ENCODE measurements at regions not wholly inside any gene's neighbourhood (a gene's known extent, or its start where the extent isn't known, plus 50 kb on each side); places are given as distances from the start of the nearest gene placed in this dataset.

- Histone ChIP-seq H2AK5ac (ENCODE audit: low read depth, low read length) (no peak overlapping the region), H3K27ac (ENCODE audit: low read depth, low read length) (no peak overlapping the region), H3K4me3 (ENCODE audit: extremely low read depth in 1 of 4, insufficient read depth in 2 of 4, low read depth in 3 of 4, low read length in 4 of 4) (no peak overlapping the region), H2BK12ac (ENCODE audit: low read depth, low read length) (no peak overlapping the region), H3K23me2 (ENCODE audit: low read depth, low read length) (no peaks in the 10 kb centered on the region), H3K79me2 (ENCODE audit: control insufficient read depth in 1 of 2, insufficient read depth in 2 of 2, low read length in 2 of 2) (no peaks in the 10 kb centered on the region), H3K14ac (ENCODE audit: insufficient read length) (no peak overlapping the region), H3K18ac (ENCODE audit: extremely low read depth, low read length) (no peak overlapping the region), H3K4ac (replicated peaks; ENCODE audit: insufficient read length, low read depth, low read length) (no peak overlapping the region), H2BK20ac (ENCODE audit: low read length) (no peak overlapping the region), H3K79me1 (ENCODE audit: low read depth, low read length) (no peaks in the 10 kb centered on the region), H4K5ac (ENCODE audit: insufficient read length, low read depth, low read length) (no peak overlapping the region), H3K23ac (ENCODE audit: insufficient read length) (no peak overlapping the region), H3K9me3 (ENCODE audit: insufficient read depth in 2 of 2, low read depth in 1 of 2, low read length in 1 of 2) (no peaks in the 10 kb centered on the region), H4K20me1 (replicated peaks in 1 of 2; ENCODE audit: control insufficient read depth in 1 of 2, insufficient read depth in 2 of 2, low read length in 2 of 2) (no peaks in the 10 kb centered on the region), H3K9ac (replicated peaks in 1 of 4; ENCODE audit: extremely low read depth in 1 of 4, low read depth in 3 of 4, low read length in 3 of 4) (no peak overlapping the region), H4K8ac (ENCODE audit: extremely low read depth, insufficient read depth, low read length) (no peak overlapping the region), H3K56ac (replicated peaks; ENCODE audit: insufficient read length, low read depth, low read length) (no peak overlapping the region), H3K4me1 (replicated peaks in 1 of 4; ENCODE audit: control insufficient read depth in 3 of 4, insufficient read depth in 4 of 4, low read length in 3 of 4) (no peaks in the 10 kb centered on the region), H2BK15ac (ENCODE audit: low read length) (no peak overlapping the region), H4K91ac (replicated peaks; ENCODE audit: insufficient read length, low read length) (no peak overlapping the region), H3K36me3 (ENCODE audit: control insufficient read depth in 2 of 4, insufficient read depth in 4 of 4, low read length in 3 of 4) (no peaks in the 10 kb centered on the region), H3K4me2 (ENCODE audit: insufficient read depth in 1 of 2, low read depth in 2 of 2, low read length in 2 of 2) (no peak overlapping the region), H2BK120ac (replicated peaks; ENCODE audit: low read depth, low read length) (no peak overlapping the region), H2BK5ac (ENCODE audit: low read depth, low read length) (no peak overlapping the region), H2AFZ (ENCODE audit: low read length) (no peak overlapping the region), H3K27me3 (replicated peaks in 1 of 4; ENCODE audit: control insufficient read depth in 3 of 4, extremely low read depth in 1 of 4, insufficient read depth in 3 of 4, low read length in 3 of 4) (no peaks in the 10 kb centered on the region)
- FAIRE-seq, result no peak
- CTCF ChIA-PET (ENCODE audit: partially characterized antibody), result no interaction called here
- no peak for DNase-seq (ENCODE audit: low read depth in 1 of 2, low spot score in 2 of 2)
- POLR2A ChIA-PET (ENCODE audit: partially characterized antibody), result no interaction called here
- no peak for TF ChIP-seq KDM1A (IDR thresholded peaks at IDR 0.05; ENCODE audit: borderline replicate concordance, low read length)
- TF ChIP-seq CTBP2 (IDR thresholded peaks at IDR 0.05; ENCODE audit: borderline replicate concordance, insufficient read depth, insufficient read length, low read length), result no peak
- TF ChIP-seq SIRT6 (IDR thresholded peaks at IDR 0.05; ENCODE audit: low read length), result no peak
- TF ChIP-seq ATF2 (IDR thresholded peaks at IDR 0.05; ENCODE audit: low read length), result no peak
Observed at GRCh38 chr14:29271669-29272068, 505.1 kb downstream of the FOXG1 start.
